Erythroblast (primary cell): ENCODE measurements at regions not wholly inside any gene's neighbourhood (a gene's known extent, or its start where the extent isn't known, plus 50 kb on each side); places are given as distances from the start of the nearest gene placed in this dataset.
"Not testable (repeated sequence)": the region's sequence is repeated elsewhere in the genome, so short reads cannot be mapped to it uniquely, and the experiment has no call there.

Experiments
- DNase-seq, 2 experiments: peaks; one replicate each; lab custom pipeline; 2025; lab: John Stamatoyannopoulos, UW
- GATA1 ChIP-seq: IDR thresholded peaks from 2 replicates; pipeline ENCODE4 v1.6.1; 2011; ENCODE audit warnings: low read depth, mild to moderate bottlenecking, control low read depth, low read length, moderate library complexity
- POLR2A ChIP-seq: IDR thresholded peaks from 2 replicates; pipeline ENCODE4 v1.6.1; 2011; ENCODE audit warnings: mild to moderate bottlenecking, low read length

DNA sequence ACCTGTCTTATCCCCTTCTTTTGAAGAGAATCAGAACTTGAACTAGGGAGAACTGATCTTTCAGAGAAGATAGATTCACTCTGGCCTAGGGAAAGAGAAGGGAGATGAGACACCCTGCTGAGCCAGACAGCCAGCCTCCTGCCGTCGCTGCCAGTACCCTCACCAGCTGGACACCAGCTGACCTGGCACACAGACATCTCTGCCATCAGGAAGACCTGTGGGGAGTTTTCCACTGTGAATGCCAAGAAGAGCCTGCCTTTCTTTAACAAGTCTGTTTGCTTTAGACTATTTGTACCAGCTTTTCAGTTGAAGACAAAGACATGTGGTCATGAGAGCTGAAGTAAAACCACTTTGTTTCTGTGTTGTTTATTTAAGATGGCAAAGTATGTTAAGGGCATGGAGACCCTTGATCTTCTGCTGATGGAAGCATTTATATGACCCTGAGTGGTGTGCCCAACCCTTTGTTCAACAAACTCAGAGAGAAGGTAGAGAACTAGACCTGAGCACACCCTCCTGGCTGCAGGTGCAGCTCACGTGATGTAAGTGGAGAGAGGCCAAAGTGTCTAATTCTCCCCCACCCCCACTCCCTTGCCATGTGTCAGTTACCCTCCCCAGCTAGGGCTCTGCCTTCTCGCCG lies 82.3 kb upstream of the SLC24A3 start:
- TF ChIP-seq GATA1 (no peak), POLR2A (no peak)
- DNase-seq: no peak

DNA sequence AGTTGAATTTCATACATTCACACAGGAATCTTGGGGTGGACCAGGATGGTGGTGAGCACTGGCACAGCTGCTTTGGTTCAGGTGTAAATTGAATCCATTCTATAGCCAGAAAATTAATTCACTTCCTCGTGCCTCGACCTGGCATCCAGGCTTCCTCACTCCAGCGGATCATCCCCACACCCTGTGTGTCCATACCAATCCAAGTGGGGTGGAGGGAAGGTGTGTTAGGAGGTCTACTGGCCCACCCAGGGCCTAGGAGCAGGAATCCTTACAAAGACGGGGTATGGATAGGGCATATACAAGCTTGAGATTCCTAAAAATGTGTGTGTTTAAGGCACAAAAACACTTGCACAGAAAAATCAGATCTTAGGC lies 81.8 kb upstream of the SLC24A3 start:
- no peak for DNase-seq
- no peak for TF ChIP-seq POLR2A
- no peak for TF ChIP-seq GATA1

DNA sequence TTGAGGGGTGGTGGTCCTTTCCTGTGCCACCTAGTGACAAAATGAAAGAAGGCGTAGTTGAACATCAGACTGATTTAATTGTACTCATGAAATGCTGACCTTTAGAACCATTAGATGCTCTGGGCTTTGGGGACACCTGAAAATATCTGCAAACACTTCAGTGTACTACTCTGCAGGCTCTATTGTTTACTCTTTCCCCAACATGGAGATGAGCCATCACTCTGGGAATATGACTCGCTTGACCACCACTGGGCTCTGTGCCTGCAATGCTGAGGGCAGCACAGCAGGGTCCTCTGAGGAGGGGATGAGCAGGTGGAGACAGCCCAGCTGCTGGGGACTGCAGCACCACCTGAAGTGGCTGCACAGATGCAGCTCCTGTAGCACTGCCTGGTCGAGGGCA lies 74.8 kb upstream of the SLC24A3 start:
- no peak for DNase-seq
- TF ChIP-seq POLR2A (no peak), GATA1 (no peak)

- TF ChIP-seq POLR2A (no peak), GATA1 (no peak)
- DNase-seq: no peak
Measured at GRCh38 chr20:19138758-19139157, 73.7 kb upstream of the SLC24A3 start.

GRCh38 chr20:19139584-19139983 lies 72.9 kb upstream of the SLC24A3 start:
- DNase-seq: not testable (repeated sequence)

- no peak for DNase-seq
- TF ChIP-seq GATA1 (no peak), POLR2A (no peak)
Measured at GRCh38 chr20:19141998-19142397, 70.4 kb upstream of the SLC24A3 start.

DNA sequence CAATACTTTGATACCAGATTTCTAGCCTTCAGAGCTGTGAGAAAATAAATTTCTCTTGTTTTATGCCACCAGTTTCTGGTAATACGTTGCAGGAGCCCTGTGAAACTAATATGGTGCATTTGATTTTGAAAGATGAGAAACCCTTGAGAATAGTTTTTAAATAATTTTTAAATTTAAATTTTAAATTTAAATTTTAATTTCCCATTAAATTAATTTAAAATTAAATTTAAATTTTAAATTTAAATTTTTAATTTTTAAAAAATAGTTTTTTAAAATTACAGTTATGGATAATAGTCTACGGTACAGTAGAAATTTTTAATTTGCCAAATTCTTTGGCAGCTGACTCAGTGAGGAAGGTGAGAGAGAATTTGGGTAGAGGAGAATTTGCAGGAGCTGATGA lies 68.6 kb upstream of the SLC24A3 start:
- TF ChIP-seq GATA1 (no peak), POLR2A (no peak)

DNA sequence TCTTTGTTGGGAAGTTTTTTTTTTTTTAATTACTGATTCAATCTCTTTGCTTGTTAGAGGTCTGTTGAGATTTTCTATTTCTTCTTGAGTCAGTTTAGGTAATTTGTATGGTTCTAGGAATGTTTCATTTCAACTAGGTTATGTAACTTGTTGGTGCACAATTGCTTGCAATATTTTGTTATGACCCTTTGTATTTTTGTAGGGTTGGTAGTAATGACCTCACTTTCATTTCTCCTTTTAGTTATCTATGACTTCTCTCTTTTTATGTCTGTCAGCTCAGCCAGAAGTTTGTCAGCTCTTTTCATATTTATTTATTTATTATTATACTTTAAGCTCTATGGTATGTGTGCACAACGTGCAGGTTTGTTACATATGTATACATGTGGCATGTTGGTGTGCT lies 51.1 kb upstream of the SLC24A3 start:
- TF ChIP-seq POLR2A (no peak), GATA1 (no peak)
- no peak for DNase-seq

More for the DNA sequence above, 68.6 kb upstream of the SLC24A3 start:
- no peak for DNase-seq
